ENCODE measurements at regions not wholly inside any gene's neighbourhood (a gene's known extent, or its start where the extent isn't known, plus 50 kb on each side); places are given as distances from the start of the nearest gene placed in this dataset.

DNA sequence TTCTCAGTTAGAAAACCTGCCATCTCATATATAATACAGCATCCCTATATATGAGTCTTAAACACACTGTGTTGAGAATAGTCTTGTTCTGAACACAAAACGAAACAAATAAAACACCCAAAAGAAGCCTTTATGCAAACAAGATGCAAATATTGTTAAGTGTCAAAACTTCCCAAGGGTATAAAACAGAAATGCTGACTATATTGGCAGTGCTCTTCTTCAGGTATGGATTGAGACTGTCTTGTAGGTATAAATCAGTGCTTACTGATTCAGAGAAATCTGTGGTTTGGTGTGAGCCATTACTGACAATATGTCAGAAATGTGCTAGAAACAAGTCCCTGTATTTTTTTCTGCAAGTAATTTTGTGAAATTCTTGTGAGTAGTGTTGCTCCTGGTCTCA, 82.8 kb upstream of the CTSO start:
- Histone ChIP-seq H3K36me3 (no peaks in the 10 kb centered on the region), H3K4me3 (no peak overlapping the region), H3K9me3 (no peaks in the 10 kb centered on the region), H3K4me1 (no peaks in the 10 kb centered on the region), H3K27me3 (no peaks in the 10 kb centered on the region), H3K27ac (no peak overlapping the region)
- TF ChIP-seq, protein P1, sequence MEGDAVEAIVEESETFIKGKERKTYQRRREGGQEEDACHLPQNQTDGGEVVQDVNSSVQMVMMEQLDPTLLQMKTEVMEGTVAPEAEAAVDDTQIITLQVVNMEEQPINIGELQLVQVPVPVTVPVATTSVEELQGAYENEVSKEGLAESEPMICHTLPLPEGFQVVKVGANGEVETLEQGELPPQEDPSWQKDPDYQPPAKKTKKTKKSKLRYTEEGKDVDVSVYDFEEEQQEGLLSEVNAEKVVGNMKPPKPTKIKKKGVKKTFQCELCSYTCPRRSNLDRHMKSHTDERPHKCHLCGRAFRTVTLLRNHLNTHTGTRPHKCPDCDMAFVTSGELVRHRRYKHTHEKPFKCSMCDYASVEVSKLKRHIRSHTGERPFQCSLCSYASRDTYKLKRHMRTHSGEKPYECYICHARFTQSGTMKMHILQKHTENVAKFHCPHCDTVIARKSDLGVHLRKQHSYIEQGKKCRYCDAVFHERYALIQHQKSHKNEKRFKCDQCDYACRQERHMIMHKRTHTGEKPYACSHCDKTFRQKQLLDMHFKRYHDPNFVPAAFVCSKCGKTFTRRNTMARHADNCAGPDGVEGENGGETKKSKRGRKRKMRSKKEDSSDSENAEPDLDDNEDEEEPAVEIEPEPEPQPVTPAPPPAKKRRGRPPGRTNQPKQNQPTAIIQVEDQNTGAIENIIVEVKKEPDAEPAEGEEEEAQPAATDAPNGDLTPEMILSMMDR (IDR thresholded peaks at IDR 0.05), result no peak
- TF ChIP-seq POLR2AphosphoS5 (IDR thresholded peaks at IDR 0.05; ENCODE audit: insufficient read depth in 1 of 2, low read depth in 1 of 2) (no peak), POLR2A (IDR thresholded peaks at IDR 0.05) (no peak)
- DNase-seq (ENCODE audit: extremely low spot score in 2 of 2), result no peak
- intact Hi-C loops (cut with DNase I), result no loop called here

DNA sequence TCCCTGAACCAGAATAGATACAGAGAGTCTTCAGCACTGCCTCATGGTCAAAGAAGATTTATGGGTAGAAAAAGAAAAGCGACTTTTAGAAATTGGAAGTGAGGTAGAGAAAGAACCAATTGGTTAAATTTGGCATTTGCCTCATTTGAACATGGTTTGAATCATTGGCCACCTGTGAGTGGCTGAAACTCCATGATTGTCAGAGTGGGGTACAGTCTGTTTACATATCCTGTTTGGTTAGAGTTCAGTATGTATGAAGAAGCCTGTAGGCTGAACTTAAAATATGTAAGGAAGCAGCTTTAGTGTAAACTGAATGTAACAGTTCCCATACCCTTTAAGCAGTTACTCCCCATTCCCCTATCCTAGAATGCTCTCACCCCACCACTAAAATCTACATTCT, 76.0 kb upstream of the CTSO start:
- Histone ChIP-seq H3K36me3 (no peaks in the 10 kb centered on the region), H3K27ac (no peak overlapping the region), H3K27me3 (no peaks in the 10 kb centered on the region), H3K4me1 (no peaks in the 10 kb centered on the region), H3K9me3 (no peaks in the 10 kb centered on the region), H3K4me3 (no peak overlapping the region)
- TF ChIP-seq POLR2A (IDR thresholded peaks at IDR 0.05) (no peak), POLR2AphosphoS5 (IDR thresholded peaks at IDR 0.05; ENCODE audit: insufficient read depth in 1 of 2, low read depth in 1 of 2) (no peak)
- TF ChIP-seq, protein P1 (IDR thresholded peaks at IDR 0.05), result no peak
- no peak for DNase-seq (ENCODE audit: extremely low spot score in 2 of 2)
- intact Hi-C loops (cut with DNase I), result no loop called here

DNA sequence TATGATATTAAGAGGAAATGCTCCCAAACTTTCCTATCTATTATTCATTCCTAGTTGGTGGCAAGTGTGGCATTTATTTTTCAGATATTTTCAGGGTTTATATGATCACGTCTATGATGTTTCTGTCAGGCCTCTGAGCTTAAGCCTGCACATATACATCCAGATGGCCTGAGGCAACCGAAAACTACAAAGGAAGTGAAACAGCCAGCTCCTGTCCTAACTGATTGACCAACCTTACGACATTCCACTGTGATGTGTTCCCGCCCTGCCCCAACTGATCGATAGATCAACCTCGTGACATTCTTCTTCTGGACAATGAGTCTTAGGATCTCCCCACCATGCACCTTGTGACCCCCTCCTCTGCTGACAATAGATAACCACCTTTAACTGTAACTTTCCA, 67.6 kb upstream of the CTSO start:
- no peaks in the 10 kb centered on the region for H3K27me3 ChIP-seq
- H3K9me3 ChIP-seq, result no peaks in the 10 kb centered on the region
- H3K4me3 ChIP-seq, result no peak overlapping the region
- intact Hi-C loops (cut with DNase I), result no loop called here
- no peak for DNase-seq (ENCODE audit: extremely low spot score in 2 of 2)
- TF ChIP-seq, protein P1 (IDR thresholded peaks at IDR 0.05), result no peak
- TF ChIP-seq POLR2AphosphoS5 (IDR thresholded peaks at IDR 0.05; ENCODE audit: insufficient read depth in 1 of 2, low read depth in 1 of 2), result no peak
- no peak for TF ChIP-seq POLR2A (IDR thresholded peaks at IDR 0.05)
- no peaks in the 10 kb centered on the region for H3K36me3 ChIP-seq
- H3K27ac ChIP-seq, result no peak overlapping the region
- no peaks in the 10 kb centered on the region for H3K4me1 ChIP-seq

DNA sequence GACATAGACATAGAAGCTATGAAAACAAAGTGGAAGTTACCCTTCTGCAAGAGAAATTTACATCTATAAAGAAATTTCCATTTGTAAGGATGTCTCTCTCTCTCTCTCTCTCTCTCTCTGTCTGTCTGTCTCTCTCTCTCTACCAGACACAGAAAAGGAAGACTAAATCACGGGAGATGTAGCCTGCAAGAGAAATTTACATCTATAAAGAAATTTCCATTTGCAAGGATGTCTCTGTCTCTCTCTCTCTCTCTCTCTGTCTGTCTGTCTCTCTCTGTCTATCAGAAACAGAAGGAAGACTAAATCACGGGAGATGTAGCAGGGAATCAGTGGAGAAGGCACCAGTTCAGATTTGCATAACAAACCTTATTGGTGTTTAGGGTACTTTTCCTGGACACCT, 65.6 kb upstream of the CTSO start:
- H3K36me3 ChIP-seq, result no peaks in the 10 kb centered on the region
- no peak overlapping the region for H3K4me3 ChIP-seq
- H3K27ac ChIP-seq, result no peak overlapping the region
- H3K9me3 ChIP-seq, result no peaks in the 10 kb centered on the region
- no peaks in the 10 kb centered on the region for H3K27me3 ChIP-seq
- TF ChIP-seq, protein P1 (IDR thresholded peaks at IDR 0.05), result no peak
- TF ChIP-seq POLR2AphosphoS5 (IDR thresholded peaks at IDR 0.05; ENCODE audit: insufficient read depth in 1 of 2, low read depth in 1 of 2) (no peak), POLR2A (IDR thresholded peaks at IDR 0.05) (no peak)
- no peaks in the 10 kb centered on the region for H3K4me1 ChIP-seq
- DNase-seq (ENCODE audit: extremely low spot score in 2 of 2), result no peak
- intact Hi-C loops (cut with DNase I), result no loop called here

DNA sequence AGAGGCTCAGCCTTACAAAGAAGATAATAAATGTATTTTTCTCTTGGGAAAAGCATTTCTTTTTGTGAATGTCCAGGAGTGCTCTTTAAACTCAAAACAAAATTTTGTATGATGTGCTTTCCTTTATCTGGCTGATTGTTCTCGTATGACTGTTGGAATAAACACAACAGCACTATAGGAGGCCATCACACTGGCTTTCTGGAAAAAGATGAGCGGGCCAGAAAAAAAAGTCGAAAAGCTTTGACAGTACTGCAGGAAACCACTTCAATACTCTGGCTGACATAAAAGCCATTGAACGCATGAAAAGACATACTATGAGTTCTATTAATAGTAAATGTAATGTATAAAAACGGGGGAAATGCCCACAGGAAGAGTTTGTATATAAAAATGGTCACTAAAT, 64.7 kb upstream of the CTSO start:
- intact Hi-C loops (cut with DNase I), result no loop called here
- H3K9me3 ChIP-seq, result no peaks in the 10 kb centered on the region
- H3K27me3 ChIP-seq, result no peaks in the 10 kb centered on the region
- no peak for DNase-seq (ENCODE audit: extremely low spot score in 2 of 2)
- no peaks in the 10 kb centered on the region for H3K36me3 ChIP-seq
- no peaks in the 10 kb centered on the region for H3K4me1 ChIP-seq
- no peak overlapping the region for H3K27ac ChIP-seq
- no peak for TF ChIP-seq POLR2AphosphoS5 (IDR thresholded peaks at IDR 0.05; ENCODE audit: insufficient read depth in 1 of 2, low read depth in 1 of 2)
- TF ChIP-seq POLR2A (IDR thresholded peaks at IDR 0.05), result no peak
- TF ChIP-seq, protein P1 (IDR thresholded peaks at IDR 0.05), result no peak
- H3K4me3 ChIP-seq, result no peak overlapping the region
